ENCODE measurements at regions not wholly inside any gene's neighbourhood (a gene's known extent, or its start where the extent isn't known, plus 50 kb on each side); places are given as distances from the start of the nearest gene placed in this dataset.

DNA sequence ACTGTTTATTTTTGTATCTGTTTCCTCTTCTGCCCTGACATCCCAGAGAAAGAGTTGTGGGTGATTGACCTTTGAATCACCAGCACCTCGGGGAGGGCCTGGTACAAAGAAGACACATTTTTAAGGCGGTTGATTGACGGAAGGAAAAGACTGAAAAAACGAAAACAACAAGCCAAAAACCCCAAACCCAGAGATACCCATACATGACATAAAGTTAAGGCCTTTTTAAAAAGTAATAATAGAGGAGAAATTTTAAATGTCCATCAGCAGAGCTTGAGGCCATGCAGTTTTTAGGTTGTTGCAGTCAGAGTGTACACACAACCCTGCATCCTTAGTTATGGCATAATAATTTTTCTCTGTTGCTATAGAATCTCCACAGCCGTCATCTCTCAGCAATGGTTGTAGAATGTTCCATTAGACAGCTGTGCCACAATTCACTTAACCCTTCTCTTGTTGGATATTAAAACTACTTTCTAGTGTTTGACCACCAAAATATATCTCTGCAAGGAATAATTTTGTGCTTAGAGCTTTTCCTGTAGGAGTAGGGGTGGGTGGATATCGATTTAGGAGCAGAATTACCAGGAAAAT is 110.2 kb downstream of the GNL3L start:
- peaks cover 4% of the 10 kb centered on the region; the same call in 1 of the 2 replicates for H3K4me1 ChIP-seq (ENCODE audit: control insufficient read depth, insufficient read depth, low read length)
- H3K4me3 ChIP-seq (ENCODE audit: low read depth in 2 of 2, low read length in 2 of 2), result peak overlapping the region; percentile 50 to 57
- no TSS peak for BruUV-seq (replicated peaks)
- no peaks in the 10 kb centered on the region for H3K27me3 ChIP-seq (ENCODE audit: control insufficient read depth, insufficient read depth, low read length)
- no peak for ATAC-seq
- POLR2A ChIA-PET, result no interaction called here
- TF ChIP-seq, protein P1, sequence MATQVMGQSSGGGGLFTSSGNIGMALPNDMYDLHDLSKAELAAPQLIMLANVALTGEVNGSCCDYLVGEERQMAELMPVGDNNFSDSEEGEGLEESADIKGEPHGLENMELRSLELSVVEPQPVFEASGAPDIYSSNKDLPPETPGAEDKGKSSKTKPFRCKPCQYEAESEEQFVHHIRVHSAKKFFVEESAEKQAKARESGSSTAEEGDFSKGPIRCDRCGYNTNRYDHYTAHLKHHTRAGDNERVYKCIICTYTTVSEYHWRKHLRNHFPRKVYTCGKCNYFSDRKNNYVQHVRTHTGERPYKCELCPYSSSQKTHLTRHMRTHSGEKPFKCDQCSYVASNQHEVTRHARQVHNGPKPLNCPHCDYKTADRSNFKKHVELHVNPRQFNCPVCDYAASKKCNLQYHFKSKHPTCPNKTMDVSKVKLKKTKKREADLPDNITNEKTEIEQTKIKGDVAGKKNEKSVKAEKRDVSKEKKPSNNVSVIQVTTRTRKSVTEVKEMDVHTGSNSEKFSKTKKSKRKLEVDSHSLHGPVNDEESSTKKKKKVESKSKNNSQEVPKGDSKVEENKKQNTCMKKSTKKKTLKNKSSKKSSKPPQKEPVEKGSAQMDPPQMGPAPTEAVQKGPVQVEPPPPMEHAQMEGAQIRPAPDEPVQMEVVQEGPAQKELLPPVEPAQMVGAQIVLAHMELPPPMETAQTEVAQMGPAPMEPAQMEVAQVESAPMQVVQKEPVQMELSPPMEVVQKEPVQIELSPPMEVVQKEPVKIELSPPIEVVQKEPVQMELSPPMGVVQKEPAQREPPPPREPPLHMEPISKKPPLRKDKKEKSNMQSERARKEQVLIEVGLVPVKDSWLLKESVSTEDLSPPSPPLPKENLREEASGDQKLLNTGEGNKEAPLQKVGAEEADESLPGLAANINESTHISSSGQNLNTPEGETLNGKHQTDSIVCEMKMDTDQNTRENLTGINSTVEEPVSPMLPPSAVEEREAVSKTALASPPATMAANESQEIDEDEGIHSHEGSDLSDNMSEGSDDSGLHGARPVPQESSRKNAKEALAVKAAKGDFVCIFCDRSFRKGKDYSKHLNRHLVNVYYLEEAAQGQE (IDR thresholded peaks at IDR 0.05; ENCODE audit: insufficient read depth in 1 of 2, low read depth in 2 of 2, low read length in 1 of 2), result no peak
- TF ChIP-seq, protein P2, sequence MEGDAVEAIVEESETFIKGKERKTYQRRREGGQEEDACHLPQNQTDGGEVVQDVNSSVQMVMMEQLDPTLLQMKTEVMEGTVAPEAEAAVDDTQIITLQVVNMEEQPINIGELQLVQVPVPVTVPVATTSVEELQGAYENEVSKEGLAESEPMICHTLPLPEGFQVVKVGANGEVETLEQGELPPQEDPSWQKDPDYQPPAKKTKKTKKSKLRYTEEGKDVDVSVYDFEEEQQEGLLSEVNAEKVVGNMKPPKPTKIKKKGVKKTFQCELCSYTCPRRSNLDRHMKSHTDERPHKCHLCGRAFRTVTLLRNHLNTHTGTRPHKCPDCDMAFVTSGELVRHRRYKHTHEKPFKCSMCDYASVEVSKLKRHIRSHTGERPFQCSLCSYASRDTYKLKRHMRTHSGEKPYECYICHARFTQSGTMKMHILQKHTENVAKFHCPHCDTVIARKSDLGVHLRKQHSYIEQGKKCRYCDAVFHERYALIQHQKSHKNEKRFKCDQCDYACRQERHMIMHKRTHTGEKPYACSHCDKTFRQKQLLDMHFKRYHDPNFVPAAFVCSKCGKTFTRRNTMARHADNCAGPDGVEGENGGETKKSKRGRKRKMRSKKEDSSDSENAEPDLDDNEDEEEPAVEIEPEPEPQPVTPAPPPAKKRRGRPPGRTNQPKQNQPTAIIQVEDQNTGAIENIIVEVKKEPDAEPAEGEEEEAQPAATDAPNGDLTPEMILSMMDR (IDR thresholded peaks at IDR 0.05), result peak; percentile 40
- in situ Hi-C loops (cut with HindIII; ENCODE audit: low pct_unique_long_range_greater_than_20kb, low sequenced_read_pairs) (no loop called here), intact Hi-C loops (cut with micrococcal nuclease; ENCODE audit: unreplicated experiment) (loop anchor here (10.0 kb wide), 2 partner anchors 145 to 425 kb away; no protein-coding TSS in a partner anchor)
- CTCF ChIA-PET, result interaction anchor here (0.7 to 0.8 kb wide), 2 partner anchors 22 to 372 kb away, joined by 3 to 5 read pairs; no protein-coding TSS in a partner anchor
- no peaks in the 10 kb centered on the region for H3K36me3 ChIP-seq (ENCODE audit: control insufficient read depth, insufficient read depth, low read length)
- H3K9me3 ChIP-seq (ENCODE audit: control insufficient read depth, insufficient read depth, low read depth, low read length), result no peaks in the 10 kb centered on the region
- peak overlapping the region; percentile 97 for H3K27ac ChIP-seq (ENCODE audit: low read length)
- DNase-seq (ENCODE audit: low read depth, low spot score), result no peak

DNA sequence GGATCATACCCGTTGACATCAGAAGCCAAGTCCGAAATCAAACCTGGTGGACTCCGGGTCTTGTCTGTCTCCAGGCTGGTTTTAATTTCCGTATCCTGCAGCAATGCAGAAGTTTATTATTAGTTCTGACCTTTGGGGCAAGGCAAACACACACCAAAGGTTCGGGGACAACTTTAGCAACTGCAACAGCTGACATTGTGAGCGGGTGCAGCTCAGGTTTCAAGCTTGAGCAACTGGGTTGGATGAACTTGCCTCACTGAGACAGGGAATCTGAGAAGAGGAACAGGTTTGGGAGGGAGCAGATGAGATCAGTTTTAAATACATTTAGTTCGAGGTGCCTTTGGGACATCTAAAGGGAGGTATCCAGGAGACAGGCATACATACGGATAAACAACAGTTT is 110.7 kb downstream of the GNL3L start:
- intact Hi-C loops (cut with micrococcal nuclease; ENCODE audit: unreplicated experiment) (loop anchor here (10.0 kb wide), 2 partner anchors 144 to 424 kb away; no protein-coding TSS in a partner anchor), in situ Hi-C loops (cut with HindIII; ENCODE audit: low pct_unique_long_range_greater_than_20kb, low sequenced_read_pairs) (no loop called here)
- Histone ChIP-seq H3K27me3 (ENCODE audit: control insufficient read depth, insufficient read depth, low read length) (no peaks in the 10 kb centered on the region), H3K9me3 (ENCODE audit: control insufficient read depth, insufficient read depth, low read depth, low read length) (no peaks in the 10 kb centered on the region), H3K27ac (ENCODE audit: low read length) (peak overlapping the region; percentile 97; the same call in 1 of the 2 replicates), H3K4me1 (ENCODE audit: control insufficient read depth, insufficient read depth, low read length) (peaks cover 4% of the 10 kb centered on the region; the same call in 1 of the 2 replicates), H3K36me3 (ENCODE audit: control insufficient read depth, insufficient read depth, low read length) (no peaks in the 10 kb centered on the region), H3K4me3 (ENCODE audit: low read depth in 2 of 2, low read length in 2 of 2) (no peak overlapping the region)
- ChIA-PET POLR2A (no interaction called here), CTCF (interaction anchor here (0.7 kb wide), 1 partner anchor 21 kb away, joined by 5 read pairs; no protein-coding TSS in a partner anchor)
- no peak for TF ChIP-seq TCF7L2 (IDR thresholded peaks at IDR 0.05; ENCODE audit: low read depth, low read length)
- TF ChIP-seq SIN3A (IDR thresholded peaks at IDR 0.05; ENCODE audit: borderline replicate concordance, insufficient read depth, low read depth, low read length), result no peak
- TF ChIP-seq, protein P2 (IDR thresholded peaks at IDR 0.05), result no peak
- no peak for TF ChIP-seq POLR2AphosphoS5 (IDR thresholded peaks at IDR 0.05; ENCODE audit: low read depth, low read length)
- TF ChIP-seq, protein P1 (IDR thresholded peaks at IDR 0.05; ENCODE audit: insufficient read depth in 1 of 2, low read depth in 2 of 2, low read length in 1 of 2), result no peak
- ATAC-seq, result no peak
- no peak for DNase-seq (ENCODE audit: low read depth, low spot score)
- BruUV-seq (replicated peaks), result no TSS peak
